CD4-positive, alpha-beta T cell treated with Interleukin-17A for 1 hour (primary cell): ENCODE measurements at regions not wholly inside any gene's neighbourhood (a gene's known extent, or its start where the extent isn't known, plus 50 kb on each side); places are given as distances from the start of the nearest gene placed in this dataset.

Experiments
- DNase-seq: peaks from one replicate; pipeline ENCODE4 v3.0.0-alpha.2; 2020

DNA sequence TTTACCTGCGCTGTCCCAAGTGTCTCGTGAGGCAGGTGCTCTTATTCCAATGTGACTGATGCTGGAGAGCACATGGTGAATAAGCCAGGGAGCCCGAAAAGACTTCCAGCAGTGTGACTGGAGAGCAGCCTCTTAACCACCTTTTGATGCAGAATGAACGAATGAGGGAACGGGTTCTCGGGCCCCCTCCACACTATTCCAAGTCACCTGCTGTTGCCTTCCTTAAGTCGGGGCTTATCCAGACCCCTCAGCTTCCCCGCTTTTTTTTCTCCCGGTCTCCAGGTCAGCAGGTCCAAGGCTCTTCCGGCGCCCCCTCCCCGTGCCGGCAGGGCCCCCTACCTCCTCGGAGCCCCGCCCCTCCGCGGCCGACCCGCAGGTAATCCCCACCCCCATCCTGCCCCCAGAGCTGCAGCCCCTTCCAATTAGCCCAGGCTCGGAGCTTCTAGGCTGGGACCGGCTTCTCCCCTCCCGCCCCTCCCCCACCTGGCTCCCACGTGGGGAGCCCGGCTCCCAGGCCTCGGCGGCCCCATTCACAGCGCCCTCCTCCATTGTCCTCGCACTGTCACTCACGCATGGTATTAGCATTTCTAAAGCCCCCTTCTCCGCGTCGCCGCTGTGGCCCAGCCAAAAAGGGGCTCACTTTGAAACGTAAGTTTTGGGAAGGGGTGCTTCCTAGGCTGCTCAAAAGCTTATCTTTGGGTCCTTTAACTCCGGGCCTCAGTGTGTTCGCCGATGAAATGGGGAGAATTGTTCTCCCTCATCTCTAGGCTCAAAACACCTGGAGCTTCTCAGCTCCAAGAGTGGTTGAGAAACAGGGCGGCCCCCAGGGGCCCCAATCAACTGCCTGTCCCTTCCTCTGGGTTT lies 56.2 kb upstream of the PJA1 start:
- no peak for DNase-seq

DNA sequence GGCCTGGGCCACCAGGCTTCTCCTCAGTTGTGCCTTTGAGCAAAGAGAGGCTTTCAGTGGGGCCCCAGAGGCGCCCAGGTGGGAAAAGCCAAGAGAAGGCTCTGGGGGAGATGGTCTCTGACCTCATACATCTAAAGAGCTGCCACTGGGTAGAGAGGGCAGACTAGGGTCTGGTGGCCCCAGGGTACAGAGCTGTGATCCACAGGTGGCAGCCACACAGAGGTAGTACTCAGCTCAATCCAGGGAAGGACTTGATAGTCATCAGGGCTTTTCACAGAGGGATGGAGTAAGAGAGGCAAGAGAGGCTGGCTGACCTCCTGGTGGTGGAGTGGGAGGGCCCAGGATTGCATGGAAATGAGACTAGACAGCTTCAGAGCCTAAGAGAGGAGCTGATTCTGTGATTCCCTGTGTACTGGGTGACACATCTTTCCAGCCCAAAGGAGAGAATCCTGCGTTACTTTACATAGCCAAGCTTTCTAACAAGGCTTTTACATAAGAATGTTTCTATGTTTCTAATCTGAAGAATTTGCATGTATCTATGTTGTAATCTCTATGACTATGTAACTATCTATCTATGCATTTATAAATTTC lies 53.2 kb upstream of the PJA1 start:
- DNase-seq = no peak

DNA sequence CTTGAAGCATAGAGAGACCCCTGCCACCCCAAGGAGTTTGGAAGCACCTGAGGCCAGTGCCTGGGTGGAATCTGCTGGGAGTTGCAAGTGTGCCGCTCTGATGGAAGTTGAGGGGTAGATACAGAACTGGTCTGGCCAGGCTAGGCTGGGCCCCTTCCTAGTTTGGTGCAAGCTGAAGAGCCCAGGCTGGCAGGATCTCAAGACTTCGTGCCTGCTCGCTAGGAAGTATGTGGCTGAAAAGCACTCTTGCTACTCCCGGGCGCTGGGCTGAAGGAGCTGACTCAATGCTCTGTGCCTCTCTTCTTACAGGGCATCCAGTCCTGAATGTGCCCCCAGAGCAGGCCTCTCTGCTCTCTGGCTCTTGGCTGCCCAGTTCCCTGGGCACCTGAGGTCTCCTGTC lies 51.7 kb upstream of the PJA1 start:
- DNase-seq = no peak

DNA sequence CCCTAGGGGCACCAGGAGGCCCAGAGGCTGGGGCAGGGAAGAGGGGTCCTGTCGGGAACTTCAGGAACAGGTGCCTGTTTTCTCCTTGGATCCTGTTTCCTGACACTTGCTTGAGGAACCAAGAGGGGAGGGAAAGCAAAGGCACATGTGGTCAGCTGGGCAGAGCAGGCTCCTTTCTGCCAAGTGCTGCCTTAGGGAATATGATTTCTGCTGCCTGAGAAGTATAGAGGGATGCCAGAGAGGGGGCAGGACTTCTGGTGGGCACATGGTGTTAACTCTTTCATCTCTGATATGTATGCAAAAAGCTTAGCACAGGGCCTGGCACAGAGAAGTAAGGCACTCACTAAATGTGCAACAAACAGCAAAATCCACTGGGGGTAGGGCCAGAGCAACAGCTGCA lies 51.2 kb upstream of the PJA1 start:
- no peak for DNase-seq

DNA sequence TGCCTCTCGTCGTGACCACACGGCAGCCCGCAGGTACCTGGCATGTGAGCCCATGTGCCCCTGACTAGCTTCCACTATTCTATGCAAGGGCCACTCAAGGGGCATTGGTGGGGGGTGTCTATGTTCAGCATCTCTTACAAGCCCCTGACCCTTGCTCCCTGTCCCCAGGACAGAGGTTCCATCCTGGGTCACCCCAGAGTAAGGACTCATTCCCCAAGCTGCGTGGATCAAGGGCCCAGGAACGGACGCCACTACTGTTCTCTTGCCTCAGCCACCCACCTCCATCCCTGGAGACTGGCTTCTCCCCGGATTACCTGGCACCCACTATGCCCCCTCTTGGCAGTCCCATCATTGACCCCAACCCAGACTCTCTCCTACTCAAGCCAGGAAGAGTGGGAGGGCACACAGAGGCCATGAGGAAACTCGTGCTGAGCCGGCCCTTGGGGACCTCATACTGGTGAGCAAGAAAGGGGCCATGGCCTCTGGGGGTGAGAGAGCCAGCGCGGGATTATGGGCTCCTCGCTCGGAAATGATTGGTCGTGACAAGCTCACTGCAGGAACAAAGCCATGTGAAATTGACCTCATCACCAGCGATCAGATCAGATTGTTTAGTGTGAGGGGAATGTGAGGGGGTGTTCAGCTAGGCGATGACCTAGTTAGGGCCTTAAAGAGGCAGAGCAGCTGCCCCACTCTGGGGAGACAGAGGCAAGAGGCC lies 50.1 kb upstream of the PJA1 start:
- no peak for DNase-seq
